GM21723 (cell line): ENCODE measurements at regions not wholly inside any gene's neighbourhood (a gene's known extent, or its start where the extent isn't known, plus 50 kb on each side); places are given as distances from the start of the nearest gene placed in this dataset.
"Not testable (repeated sequence)": the region's sequence is repeated elsewhere in the genome, so short reads cannot be mapped to it uniquely, and the experiment has no call there.

Experiments used
- ATAC-seq: cut with Tn5 transposase; IDR thresholded peaks from one replicate; pipeline ENCODE4 v1.9.1; 2021; ENCODE audit warnings: mild to moderate bottlenecking, moderate library complexity; ENCODE audit not compliant: unreplicated experiment

DNA sequence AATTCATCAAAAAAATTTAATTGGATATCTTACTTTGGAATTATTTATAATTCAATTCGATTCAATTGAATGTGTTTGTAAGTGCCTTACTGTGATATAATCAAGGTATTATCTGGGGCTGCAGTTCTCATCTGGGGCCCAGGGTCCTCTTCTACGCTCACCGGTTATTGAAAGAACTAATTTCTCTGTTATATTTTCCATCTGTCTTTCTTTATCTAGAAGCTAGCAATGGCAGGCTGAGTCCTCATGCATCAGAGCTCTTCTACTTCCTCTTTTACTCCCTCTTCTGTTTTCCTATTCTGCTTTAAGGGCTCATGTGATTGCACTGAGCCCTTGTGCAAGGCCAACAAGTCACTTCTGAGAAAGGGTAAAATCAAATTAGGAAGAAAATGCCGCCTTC, 315.6 kb downstream of the RAD51AP2 start:
- peak; percentile 84 for ATAC-seq

DNA sequence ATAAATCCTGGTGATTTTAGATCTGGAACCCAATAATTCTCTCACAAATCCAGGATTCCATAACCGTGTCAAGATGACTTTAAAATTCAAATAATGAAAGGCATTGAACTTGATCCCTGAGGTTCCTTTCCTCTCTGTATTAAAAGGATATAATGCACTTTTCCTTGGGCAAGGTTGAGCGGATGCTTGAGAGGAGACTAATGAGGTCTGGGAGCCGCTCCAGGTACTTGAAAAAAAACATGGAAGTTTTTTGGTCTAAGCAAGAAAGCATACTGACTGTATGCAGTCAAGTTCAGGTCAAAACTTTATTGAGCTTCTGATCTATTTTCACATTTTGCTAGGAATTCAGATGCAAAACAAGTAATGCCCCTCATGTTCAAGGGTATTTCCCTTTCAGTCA, 318.5 kb downstream of the RAD51AP2 start:
- ATAC-seq = no peak

DNA sequence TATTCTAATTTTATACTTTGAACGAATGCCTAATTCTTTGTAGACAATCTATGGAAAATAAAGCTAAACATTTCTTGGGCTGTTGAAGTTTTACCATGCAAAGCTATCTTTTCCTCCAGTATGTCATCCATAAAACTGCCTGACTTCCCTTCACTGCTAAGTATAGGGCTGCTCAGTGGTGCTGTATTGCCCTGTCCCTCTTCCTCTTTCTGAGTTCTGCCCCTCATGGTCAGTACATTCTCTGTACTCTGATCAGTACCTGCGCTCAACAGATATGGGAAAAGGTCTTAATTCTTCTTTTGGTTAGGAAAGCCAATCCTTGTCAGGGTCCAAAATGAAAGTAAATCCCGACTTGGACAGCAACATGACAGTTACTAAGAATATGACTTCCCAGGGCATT, 321.9 kb downstream of the RAD51AP2 start:
- no peak for ATAC-seq

DNA sequence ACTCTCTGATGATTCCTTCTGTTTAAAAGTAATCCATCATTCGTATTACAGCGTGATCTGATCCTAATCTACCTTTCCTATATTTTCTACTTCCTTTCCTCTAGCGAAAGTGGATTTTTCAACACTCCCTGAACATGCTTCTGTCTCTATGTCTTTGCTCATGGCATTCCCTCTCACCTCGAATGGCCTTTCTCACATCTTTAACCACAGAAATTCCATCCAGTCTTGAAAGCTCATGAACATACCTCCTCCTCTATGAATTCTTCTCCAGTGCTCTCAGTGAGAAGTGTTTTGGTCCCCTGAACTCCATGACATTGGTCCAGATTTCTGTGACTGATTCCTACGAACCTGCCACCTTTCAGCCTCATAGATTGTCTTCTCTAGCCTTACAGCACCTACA, 323.2 kb downstream of the RAD51AP2 start:
- no peak for ATAC-seq

- no peak for ATAC-seq
Observed at GRCh38 chr2:17194083-17194482, 324.2 kb downstream of the RAD51AP2 start.

DNA sequence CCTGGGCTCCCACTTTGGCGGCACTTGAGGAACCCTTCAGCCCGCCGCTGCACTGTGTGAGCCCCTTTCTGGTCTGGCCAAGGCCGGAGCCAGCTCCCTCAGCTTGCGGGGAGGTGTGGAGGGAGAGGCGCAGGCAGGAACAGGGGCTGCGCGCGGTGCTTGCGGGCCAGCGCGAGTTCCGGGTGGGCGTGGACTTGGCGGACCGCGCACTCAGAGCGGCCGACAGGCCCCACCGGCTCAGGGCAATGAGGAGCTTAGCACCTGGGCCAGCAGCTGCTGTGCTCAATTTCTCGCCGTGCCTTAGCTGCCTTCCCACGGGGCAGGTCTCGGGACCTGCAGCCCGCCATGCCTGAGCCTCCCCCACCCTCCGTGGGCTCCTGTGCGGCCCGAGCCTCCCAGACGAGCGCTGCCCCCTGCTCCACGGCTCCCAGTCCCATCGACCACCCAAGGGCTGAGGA, 324.8 kb downstream of the RAD51AP2 start:
- ATAC-seq = not testable (repeated sequence)

DNA sequence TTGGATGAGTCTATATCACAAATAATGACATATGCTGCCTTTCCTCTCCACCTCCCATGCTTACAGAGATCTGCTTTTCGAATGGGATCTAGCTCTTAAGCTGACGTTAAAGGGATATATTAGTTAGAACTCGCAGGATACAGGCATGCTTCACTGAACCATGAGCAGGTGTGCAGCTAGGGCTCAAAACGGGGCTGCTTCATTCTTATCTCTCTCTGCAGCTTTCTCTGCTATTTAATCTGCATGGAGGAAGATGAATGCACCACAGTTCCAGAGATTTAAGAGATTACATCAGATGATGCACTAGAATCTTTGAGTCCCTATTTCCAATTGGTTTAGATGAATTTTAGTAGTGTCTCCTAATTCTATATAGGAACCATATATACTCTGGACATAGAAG, 327.0 kb downstream of the RAD51AP2 start:
- no peak for ATAC-seq

DNA sequence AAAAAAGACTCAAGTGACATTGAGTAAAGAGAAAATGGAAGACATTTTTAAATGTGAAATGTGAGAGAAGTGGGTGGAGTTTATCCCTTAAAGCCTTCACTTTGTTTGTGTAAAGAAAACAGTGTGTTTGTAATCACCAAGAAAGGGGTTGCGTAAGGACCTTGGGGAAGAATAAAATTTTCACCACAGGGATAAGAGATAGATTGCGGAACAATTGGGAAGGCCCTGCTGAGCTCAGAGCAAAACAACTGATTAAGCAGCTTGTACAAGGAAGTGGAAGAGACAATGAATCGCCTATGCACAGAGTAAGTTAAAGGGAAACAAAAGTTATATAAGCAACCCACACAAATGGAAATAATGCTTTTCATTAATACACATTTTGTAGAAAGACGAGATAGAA, 327.7 kb downstream of the RAD51AP2 start:
- no peak for ATAC-seq

DNA sequence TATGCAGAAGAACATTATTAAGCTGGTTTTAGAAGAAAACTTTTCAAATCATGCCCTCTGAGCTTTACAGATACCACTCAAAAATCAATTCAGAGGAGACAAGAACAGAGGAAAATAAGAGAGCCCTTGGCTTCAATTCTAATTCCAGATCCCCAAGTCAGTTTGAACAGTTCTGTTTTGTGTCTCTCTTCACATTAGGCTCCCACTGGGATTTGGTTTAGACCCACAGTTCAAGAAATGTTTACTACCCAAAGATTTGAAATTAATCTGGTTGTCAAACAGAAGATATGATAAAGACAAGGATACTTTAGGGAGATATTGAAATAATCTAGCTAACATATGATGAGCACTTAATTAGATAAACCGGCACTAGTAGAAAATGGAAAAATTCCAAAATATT, 329.5 kb downstream of the RAD51AP2 start:
- ATAC-seq = no peak

DNA sequence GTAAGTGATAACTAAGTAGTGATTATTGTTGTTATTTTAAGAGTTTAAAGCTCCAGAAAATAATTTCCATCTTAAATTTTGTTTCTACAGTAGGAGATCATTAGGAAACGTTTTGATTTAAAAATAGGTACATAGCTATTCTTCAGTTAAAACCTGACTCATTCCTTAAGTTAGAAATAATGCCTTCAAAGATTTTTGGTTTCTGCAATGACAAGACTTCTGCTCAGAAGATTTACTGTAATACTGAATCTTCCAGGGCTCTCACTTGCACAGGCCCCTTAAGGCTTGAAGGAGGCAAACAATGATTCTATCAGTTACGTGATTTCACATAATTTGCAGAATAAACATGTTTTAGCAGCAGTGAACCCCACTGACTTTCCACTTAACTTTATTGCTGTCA, 333.7 kb downstream of the RAD51AP2 start:
- no peak for ATAC-seq

GRCh38 chr2:17182399-17182798, 335.8 kb downstream of the RAD51AP2 start:
- no peak for ATAC-seq

- ATAC-seq = no peak
Observed at GRCh38 chr2:17181051-17181752, 337.0 kb downstream of the RAD51AP2 start.

- ATAC-seq = no peak
Observed at GRCh38 chr2:17179145-17179808, 339.0 kb downstream of the RAD51AP2 start.

- ATAC-seq = no peak
Observed at GRCh38 chr2:17177088-17177487, 341.2 kb downstream of the RAD51AP2 start.

- ATAC-seq = peak; percentile 70
Observed at GRCh38 chr2:17171446-17172049, 346.7 kb downstream of the RAD51AP2 start.

DNA sequence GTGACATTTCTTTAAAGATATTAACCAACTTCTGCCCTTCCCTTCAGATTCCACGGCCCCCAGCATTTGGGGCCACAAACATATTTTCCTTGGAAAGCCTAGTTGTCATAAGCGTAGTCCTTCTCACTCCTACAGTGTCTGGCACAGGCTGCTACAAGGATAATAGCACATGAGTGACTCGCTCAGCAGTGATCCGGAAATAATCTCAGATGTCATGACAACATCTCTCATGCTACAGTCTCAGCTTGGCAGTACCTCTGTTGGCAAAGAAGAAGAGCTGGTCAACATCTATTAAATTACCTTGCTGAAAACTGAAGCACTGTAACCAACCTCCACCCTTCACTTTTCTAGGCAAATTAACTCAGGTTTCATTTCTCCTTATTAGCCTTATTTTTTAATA, 351.7 kb downstream of the RAD51AP2 start:
- no peak for ATAC-seq

DNA sequence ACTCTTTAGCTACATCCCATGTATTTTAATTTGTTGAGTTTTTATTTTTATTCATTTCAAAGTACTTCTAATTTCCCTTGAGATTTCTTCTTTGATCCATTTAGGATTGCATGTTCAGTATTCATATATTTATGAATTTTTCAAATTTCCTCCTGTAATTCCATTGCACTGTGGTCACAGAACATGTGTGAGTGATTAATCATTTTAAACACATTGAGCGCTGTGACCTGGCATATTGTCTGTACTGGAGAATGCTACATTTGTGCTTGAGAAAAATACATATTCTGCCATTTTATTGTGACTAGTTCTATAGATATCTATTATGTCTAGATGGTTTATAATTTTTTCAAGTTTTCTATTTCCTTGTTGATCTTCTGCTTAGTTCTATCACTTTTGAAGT, 353.7 kb downstream of the RAD51AP2 start:
- ATAC-seq = no peak

DNA sequence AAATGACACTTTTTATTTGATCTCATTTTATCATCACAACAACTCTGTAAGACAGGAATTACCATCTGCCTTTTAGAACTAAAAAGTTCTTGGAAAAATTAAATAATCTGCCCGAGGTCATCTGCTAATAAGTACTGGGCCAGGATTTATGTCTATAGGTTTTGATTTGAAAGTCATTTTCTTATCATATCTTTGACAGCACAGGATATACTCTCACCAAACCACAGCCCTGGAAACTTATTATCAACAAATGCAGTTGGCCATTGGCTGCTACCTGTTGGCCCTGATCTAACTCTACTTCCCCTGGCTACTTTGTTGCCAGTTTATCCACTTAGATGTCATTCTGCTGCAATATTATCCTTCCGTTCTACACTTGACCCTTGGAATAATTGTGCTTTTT, 354.6 kb downstream of the RAD51AP2 start:
- ATAC-seq = no peak

DNA sequence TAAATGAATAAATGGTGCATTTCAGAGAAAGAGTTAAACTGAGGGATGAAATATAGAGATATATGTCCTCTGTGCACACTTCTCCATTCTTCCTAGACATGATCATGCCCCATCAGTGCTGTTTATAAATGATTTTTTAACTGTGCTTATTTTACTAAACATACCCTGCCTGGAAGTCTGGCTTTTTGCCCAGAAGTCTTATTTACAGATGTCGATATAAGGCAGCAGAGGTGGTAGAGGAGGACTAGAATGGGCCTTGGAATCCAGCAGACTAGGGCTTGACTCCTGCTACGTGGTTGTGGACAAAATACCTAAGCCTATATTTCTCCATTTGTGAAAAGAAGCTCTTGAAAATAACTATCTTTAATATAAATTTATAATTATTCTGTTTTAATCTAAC, 355.5 kb downstream of the RAD51AP2 start:
- ATAC-seq = no peak

- ATAC-seq = peak; percentile 57
Observed at GRCh38 chr2:17160594-17160993, 357.6 kb downstream of the RAD51AP2 start.

DNA sequence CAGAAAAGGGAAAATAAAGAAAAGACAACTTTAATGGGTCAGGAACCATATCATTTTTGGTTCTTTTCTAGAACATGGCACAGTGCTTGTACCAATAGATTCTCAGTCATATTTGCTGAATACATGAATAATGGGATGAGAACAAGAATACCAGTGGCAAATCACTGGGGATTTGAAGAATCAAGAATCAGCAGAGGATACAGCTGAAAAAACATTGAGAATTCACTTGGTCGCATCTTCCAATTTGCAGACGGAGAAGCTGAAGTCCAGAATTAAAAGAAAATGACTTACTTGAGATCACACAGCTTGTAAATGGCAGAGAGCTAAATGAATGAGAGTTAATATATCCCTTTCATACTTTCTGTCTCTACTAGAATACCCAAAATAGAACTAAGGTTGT, 362.2 kb downstream of the RAD51AP2 start:
- ATAC-seq = no peak

DNA sequence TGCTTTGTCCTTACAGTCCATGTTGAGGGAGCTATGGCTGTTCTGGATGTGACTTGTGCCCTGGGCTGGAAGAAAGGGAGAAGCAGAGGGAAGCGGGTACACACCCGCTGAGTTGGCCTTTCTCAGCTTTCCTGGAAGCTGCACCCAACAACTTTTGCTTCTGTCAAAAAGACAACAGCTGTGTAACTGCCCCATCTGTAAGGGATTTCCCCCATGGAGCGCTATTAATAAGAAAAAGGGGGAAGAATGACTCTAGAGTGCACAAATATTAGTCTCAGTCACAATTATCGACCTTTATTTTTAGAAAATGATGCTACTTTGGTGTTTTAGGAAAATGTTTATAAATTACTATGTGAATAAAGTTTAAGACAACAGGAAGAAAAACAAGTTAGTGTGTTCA, 368.3 kb downstream of the RAD51AP2 start:
- no peak for ATAC-seq
